ENCODE measurements at regions not wholly inside any gene's neighbourhood (a gene's known extent, or its start where the extent isn't known, plus 50 kb on each side); places are given as distances from the start of the nearest gene placed in this dataset.

- Histone ChIP-seq H3K4me3 (ENCODE audit: low read depth, low read length) (no peak overlapping the region), H3K9me3 (ENCODE audit: control insufficient read depth, insufficient read depth, low read depth, low read length) (no peaks in the 10 kb centered on the region), H3K4me1 (ENCODE audit: control insufficient read depth, insufficient read depth, low read length) (no peaks in the 10 kb centered on the region), H3K36me3 (ENCODE audit: control insufficient read depth in 2 of 2, insufficient read depth in 1 of 2, low read length in 2 of 2) (no peaks in the 10 kb centered on the region), H3K27ac (ENCODE audit: extremely low read depth, low read depth, low read length) (no peak overlapping the region)
- POLR2A ChIA-PET = no interaction called here
- TF ChIP-seq, protein P1, sequence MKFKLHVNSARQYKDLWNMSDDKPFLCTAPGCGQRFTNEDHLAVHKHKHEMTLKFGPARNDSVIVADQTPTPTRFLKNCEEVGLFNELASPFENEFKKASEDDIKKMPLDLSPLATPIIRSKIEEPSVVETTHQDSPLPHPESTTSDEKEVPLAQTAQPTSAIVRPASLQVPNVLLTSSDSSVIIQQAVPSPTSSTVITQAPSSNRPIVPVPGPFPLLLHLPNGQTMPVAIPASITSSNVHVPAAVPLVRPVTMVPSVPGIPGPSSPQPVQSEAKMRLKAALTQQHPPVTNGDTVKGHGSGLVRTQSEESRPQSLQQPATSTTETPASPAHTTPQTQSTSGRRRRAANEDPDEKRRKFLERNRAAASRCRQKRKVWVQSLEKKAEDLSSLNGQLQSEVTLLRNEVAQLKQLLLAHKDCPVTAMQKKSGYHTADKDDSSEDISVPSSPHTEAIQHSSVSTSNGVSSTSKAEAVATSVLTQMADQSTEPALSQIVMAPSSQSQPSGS (tag by site-specific recombination; IDR thresholded peaks at IDR 0.05; ENCODE audit: low read depth) = no peak
- TF ChIP-seq, protein P2, sequence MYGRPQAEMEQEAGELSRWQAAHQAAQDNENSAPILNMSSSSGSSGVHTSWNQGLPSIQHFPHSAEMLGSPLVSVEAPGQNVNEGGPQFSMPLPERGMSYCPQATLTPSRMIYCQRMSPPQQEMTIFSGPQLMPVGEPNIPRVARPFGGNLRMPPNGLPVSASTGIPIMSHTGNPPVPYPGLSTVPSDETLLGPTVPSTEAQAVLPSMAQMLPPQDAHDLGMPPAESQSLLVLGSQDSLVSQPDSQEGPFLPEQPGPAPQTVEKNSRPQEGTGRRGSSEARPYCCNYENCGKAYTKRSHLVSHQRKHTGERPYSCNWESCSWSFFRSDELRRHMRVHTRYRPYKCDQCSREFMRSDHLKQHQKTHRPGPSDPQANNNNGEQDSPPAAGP (tag by site-specific recombination; IDR thresholded peaks at IDR 0.05) = no peak
- TF ChIP-seq ZNF274 (IDR thresholded peaks at IDR 0.05; ENCODE audit: low read length) (no peak), ZNF274 (tag by site-specific recombination; IDR thresholded peaks at IDR 0.05; ENCODE audit: borderline replicate concordance) (no peak), ZNF610 (tag by site-specific recombination; IDR thresholded peaks at IDR 0.05; ENCODE audit: borderline replicate concordance) (no peak)
- CTCF ChIA-PET = interaction anchor here (0.6 to 1.0 kb wide), 2 partner anchors 40 to 1271 kb away, joined by 3 to 4 read pairs; no protein-coding TSS in a partner anchor
Measured at GRCh38 chr16:6722786-6723185, 609.9 kb upstream of the RBFOX1 start.

DNA sequence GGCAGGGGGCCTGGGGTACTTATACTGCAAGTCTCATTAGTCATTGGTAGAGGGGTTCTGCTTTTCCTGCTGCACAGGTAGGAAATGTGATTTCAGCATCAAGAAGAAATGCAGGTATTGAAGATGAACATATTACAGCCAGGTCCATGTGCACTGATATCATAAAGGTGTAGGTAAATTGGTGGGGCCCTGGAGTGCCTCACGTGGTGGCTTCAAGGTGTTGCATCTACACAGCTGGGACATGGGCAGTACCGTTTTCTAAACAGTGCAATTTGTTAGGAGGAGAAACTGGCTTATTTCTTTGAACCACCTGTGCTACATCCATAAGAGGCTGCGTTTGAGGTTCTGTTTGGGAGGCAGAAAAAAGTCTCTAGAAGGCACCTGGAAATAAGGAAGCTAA lies 618.1 kb upstream of the RBFOX1 start:
- ChIA-PET POLR2A (no interaction called here), CTCF (no interaction called here)
- H3K36me3 ChIP-seq (ENCODE audit: control insufficient read depth in 2 of 2, insufficient read depth in 1 of 2, low read length in 2 of 2) = no peaks in the 10 kb centered on the region
- no peaks in the 10 kb centered on the region for H3K4me1 ChIP-seq (ENCODE audit: control insufficient read depth, insufficient read depth, low read length)
- TF ChIP-seq ZNF426 (tag by site-specific recombination; IDR thresholded peaks at IDR 0.05) (no peak), ZEB2 (tag by site-specific recombination; IDR thresholded peaks at IDR 0.05) (no peak), ZNF785 (tag by site-specific recombination; IDR thresholded peaks at IDR 0.05) (no peak), ZSCAN5A (tag by site-specific recombination; IDR thresholded peaks at IDR 0.05) (no peak), IKZF3 (tag by site-specific recombination; IDR thresholded peaks at IDR 0.05) (no peak), ZNF175 (tag by site-specific recombination; IDR thresholded peaks at IDR 0.05) (no peak), CTCF (tag by site-specific recombination; IDR thresholded peaks at IDR 0.05) (no peak), ZNF660 (tag by site-specific recombination; IDR thresholded peaks at IDR 0.05) (no peak), ZNF221 (tag by site-specific recombination; IDR thresholded peaks at IDR 0.05; ENCODE audit: borderline replicate concordance) (no peak), ZNF114 (tag by site-specific recombination; IDR thresholded peaks at IDR 0.05) (no peak), ZSCAN16 (tag by site-specific recombination; IDR thresholded peaks at IDR 0.05) (no peak), ZNF324 (tag by site-specific recombination; IDR thresholded peaks at IDR 0.05) (no peak), ZNF266 (tag by site-specific recombination; IDR thresholded peaks at IDR 0.05; ENCODE audit: low read depth) (no peak)
- TF ChIP-seq, protein P3, sequence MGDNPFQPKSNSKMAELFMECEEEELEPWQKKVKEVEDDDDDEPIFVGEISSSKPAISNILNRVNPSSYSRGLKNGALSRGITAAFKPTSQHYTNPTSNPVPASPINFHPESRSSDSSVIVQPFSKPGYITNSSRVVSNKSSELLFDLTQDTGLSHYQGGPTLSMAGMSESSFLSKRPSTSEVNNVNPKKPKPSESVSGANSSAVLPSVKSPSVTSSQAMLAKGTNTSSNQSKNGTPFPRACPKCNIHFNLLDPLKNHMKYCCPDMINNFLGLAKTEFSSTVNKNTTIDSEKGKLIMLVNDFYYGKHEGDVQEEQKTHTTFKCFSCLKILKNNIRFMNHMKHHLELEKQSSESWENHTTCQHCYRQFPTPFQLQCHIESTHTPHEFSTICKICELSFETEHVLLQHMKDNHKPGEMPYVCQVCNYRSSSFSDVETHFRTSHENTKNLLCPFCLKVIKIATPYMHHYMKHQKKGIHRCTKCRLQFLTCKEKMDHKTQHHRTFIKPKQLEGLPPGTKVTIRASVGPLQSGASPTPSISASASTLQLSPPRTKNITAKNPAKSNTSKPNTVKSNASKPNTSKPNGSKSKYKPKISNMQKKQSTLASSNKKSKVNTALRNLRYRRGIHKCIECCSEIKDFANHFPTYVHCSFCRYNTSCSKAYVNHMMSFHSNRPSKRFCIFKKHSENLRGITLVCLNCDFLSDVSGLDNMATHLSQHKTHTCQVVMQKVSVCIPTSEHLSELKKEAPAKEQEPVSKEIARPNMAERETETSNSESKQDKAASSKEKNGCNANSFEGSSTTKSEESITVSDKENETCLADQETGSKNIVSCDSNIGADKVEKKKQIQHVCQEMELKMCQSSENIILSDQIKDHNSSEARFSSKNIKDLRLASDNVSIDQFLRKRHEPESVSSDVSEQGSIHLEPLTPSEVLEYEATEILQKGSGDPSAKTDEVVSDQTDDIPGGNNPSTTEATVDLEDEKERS (tag by site-specific recombination; IDR thresholded peaks at IDR 0.05) = no peak
- H3K27ac ChIP-seq (ENCODE audit: extremely low read depth, low read depth, low read length) = no peak overlapping the region
- no peaks in the 10 kb centered on the region for H3K9me3 ChIP-seq (ENCODE audit: control insufficient read depth, insufficient read depth, low read depth, low read length)
- H3K4me3 ChIP-seq (ENCODE audit: low read depth, low read length) = no peak overlapping the region

All from HEK293 (cell line).